HFFc6 (cell line): ENCODE measurements at regions not wholly inside any gene's neighbourhood (a gene's known extent, or its start where the extent isn't known, plus 50 kb on each side); places are given as distances from the start of the nearest gene placed in this dataset.
A peak's percentile ranks its signal among the peaks of the same experiment; 100 is the strongest.
"Not testable (repeated sequence)": the region's sequence is repeated elsewhere in the genome, so short reads cannot be mapped to it uniquely, and the experiment has no call there.

Source experiments
- DNase-seq: peaks from one replicate; pipeline ENCODE4 v3.0.0-alpha.2; 2018
- H3K27ac Mint-ChIP-seq: 2 replicates; pipeline ENCODE4 v1.8.0; 2020; ENCODE audit warnings: mild to moderate bottlenecking, mixed read lengths
- H3K27me3 Mint-ChIP-seq: 2 replicates; pipeline ENCODE4 v1.8.0; 2021; ENCODE audit warnings: mild to moderate bottlenecking, moderate library complexity, mixed read lengths; ENCODE audit not compliant: insufficient read depth
- H3K36me3 Mint-ChIP-seq: 2 replicates; pipeline ENCODE4 v1.8.0; 2021; ENCODE audit warnings: low read depth, mixed read lengths
- H3K4me1 Mint-ChIP-seq: 2 replicates; pipeline ENCODE4 v1.8.0; 2020; ENCODE audit warnings: low read depth, mixed read lengths
- H3K4me3 Mint-ChIP-seq: 2 replicates; pipeline ENCODE4 v1.8.0; 2020; ENCODE audit warnings: mild to moderate bottlenecking, moderate library complexity, mixed read lengths
- H3K9me3 Mint-ChIP-seq: 2 replicates; pipeline ENCODE4 v1.8.0; 2020; ENCODE audit warnings: mild to moderate bottlenecking, mixed read lengths
- TF ChIP-seq, protein P1 (sequence below): fragments of 200-600 bp; sonication (generic); IDR thresholded peaks from 2 replicates; pipeline ENCODE4 v1.5.0; 2021; ENCODE audit warnings: antibody characterized with exemption, mild to moderate bottlenecking

DNA sequence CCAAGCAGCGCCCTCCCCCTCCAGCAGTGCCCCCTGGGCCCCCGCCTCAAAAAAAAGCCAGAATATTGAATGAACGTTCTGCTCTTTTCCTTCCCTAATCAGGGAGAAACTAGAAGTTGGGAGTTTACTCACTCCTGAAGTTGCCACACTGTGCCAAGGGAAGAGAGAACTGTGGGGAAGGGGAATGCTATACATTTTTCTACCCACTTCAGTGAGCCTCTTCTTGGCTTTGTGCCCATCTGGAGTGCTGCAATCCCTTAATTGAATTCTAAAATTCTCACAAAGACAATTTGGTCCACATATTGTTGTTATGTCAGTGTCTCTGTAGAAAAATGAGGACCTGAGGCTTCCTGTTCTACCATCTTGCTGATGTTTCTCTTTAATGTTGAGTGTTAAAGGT lies 443.7 kb downstream of the DIRAS2 start:
- Mint-ChIP-seq H3K4me3 (no peak overlapping the region), H3K36me3 (no peaks in the 10 kb centered on the region; the same call in 1 of the 2 replicates), H3K4me1 (no peaks in the 10 kb centered on the region), H3K9me3 (peaks cover 30% of the 10 kb centered on the region), H3K27me3 (no peaks in the 10 kb centered on the region), H3K27ac (no peak overlapping the region)
- TF ChIP-seq, protein P1, sequence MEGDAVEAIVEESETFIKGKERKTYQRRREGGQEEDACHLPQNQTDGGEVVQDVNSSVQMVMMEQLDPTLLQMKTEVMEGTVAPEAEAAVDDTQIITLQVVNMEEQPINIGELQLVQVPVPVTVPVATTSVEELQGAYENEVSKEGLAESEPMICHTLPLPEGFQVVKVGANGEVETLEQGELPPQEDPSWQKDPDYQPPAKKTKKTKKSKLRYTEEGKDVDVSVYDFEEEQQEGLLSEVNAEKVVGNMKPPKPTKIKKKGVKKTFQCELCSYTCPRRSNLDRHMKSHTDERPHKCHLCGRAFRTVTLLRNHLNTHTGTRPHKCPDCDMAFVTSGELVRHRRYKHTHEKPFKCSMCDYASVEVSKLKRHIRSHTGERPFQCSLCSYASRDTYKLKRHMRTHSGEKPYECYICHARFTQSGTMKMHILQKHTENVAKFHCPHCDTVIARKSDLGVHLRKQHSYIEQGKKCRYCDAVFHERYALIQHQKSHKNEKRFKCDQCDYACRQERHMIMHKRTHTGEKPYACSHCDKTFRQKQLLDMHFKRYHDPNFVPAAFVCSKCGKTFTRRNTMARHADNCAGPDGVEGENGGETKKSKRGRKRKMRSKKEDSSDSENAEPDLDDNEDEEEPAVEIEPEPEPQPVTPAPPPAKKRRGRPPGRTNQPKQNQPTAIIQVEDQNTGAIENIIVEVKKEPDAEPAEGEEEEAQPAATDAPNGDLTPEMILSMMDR = no peak
- DNase-seq = no peak

- no peak for DNase-seq
- H3K27me3 Mint-ChIP-seq = no peaks in the 10 kb centered on the region
- TF ChIP-seq, protein P1 = no peak
- no peak overlapping the region for H3K27ac Mint-ChIP-seq
- H3K36me3 Mint-ChIP-seq = no peaks in the 10 kb centered on the region
- peaks cover 31% of the 10 kb centered on the region for H3K9me3 Mint-ChIP-seq
- no peak overlapping the region for H3K4me3 Mint-ChIP-seq
- H3K4me1 Mint-ChIP-seq = no peaks in the 10 kb centered on the region
Observed at GRCh38 chr9:90201766-90202165, 440.9 kb downstream of the DIRAS2 start.

DNA sequence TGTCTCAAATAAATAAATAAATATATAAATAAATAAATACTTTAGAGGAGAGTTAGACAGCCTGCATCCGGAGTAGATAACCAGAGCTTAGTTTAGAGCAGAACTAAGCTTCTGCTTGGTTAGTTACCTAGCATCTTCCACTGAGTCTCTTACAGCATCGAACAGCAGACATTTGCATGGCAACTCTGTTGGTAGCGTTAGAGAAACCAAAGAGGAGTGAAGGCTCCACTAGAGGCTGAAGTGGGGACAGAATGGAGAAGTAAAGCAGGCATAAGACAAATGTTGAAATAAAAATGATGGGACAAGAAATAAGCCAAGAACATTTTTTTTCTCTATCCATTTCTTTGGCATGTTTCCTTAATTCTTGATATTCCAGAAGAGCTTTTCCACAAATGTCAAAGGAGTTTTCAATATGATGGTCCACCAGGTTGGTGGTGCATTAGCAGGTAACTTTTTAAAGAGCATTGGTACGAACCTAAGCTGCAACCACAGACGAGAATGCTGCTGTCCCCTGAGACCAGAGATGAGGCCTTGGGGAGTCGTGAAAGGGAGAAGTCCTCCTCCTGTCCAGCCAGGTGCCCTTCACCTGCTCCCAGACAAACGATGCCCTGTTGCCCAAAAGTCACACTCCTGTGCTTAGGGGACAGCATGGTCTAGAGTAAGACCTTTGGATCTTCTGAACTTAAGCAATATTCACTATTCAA lies 438.3 kb downstream of the DIRAS2 start:
- no peak for DNase-seq
- H3K4me3 Mint-ChIP-seq = no peak overlapping the region
- no peaks in the 10 kb centered on the region for H3K36me3 Mint-ChIP-seq
- H3K27me3 Mint-ChIP-seq = no peaks in the 10 kb centered on the region
- no peaks in the 10 kb centered on the region for H3K4me1 Mint-ChIP-seq
- H3K9me3 Mint-ChIP-seq = peaks cover 24% of the 10 kb centered on the region
- TF ChIP-seq, protein P1 = no peak
- H3K27ac Mint-ChIP-seq = no peak overlapping the region

- not testable (repeated sequence) for H3K27ac Mint-ChIP-seq, DNase-seq, H3K4me1 Mint-ChIP-seq, H3K27me3 Mint-ChIP-seq, H3K4me3 Mint-ChIP-seq, H3K36me3 Mint-ChIP-seq
- peaks cover 35% of the 10 kb centered on the region for H3K9me3 Mint-ChIP-seq
Observed at GRCh38 chr9:90213045-90213444, 429.6 kb downstream of the DIRAS2 start.

GRCh38 chr9:90219548-90220118 lies 423.0 kb downstream of the DIRAS2 start:
- Mint-ChIP-seq H3K27ac (no peak overlapping the region), H3K4me1 (no peaks in the 10 kb centered on the region), H3K9me3 (peaks cover 10% of the 10 kb centered on the region; the same call in 1 of the 2 replicates), H3K27me3 (no peaks in the 10 kb centered on the region), H3K4me3 (no peak overlapping the region), H3K36me3 (no peaks in the 10 kb centered on the region)
- TF ChIP-seq, protein P1 = peak; percentile 20; the same call in 1 of the 2 replicates
- DNase-seq = no peak

DNA sequence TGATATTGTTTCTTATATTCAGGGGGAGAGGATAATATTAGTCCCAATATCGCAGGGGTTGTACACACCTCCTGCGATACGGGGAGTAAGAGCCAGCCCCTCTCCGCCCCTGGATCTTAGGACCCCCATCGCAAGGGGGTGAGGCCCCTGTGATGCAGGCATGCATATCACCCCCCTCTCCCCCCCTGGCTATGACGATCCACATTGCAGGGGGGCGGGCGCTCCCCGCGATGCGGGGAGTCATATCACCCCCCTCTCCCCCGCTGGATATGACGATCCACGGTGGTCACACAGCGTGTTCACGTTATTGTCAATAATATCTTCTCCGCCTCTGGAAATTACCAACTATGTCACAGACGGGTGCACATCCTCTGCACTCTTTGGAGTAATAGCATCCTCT lies 420.7 kb downstream of the DIRAS2 start:
- H3K27me3 Mint-ChIP-seq = not testable (repeated sequence)

More for the DNA sequence above, 420.7 kb downstream of the DIRAS2 start:
- H3K36me3 Mint-ChIP-seq, DNase-seq, H3K27ac Mint-ChIP-seq, H3K4me3 Mint-ChIP-seq, H3K9me3 Mint-ChIP-seq, H3K4me1 Mint-ChIP-seq: not testable (repeated sequence)
